GM19467 (cell line): ENCODE measurements at regions not wholly inside any gene's neighbourhood (a gene's known extent, or its start where the extent isn't known, plus 50 kb on each side); places are given as distances from the start of the nearest gene placed in this dataset.
"Not testable (repeated sequence)": the region's sequence is repeated elsewhere in the genome, so short reads cannot be mapped to it uniquely, and the experiment has no call there.

Source experiments
- ATAC-seq: cut with Tn5 transposase; IDR thresholded peaks from one replicate; pipeline ENCODE4 v1.9.1; 2021; ENCODE audit warnings: mild to moderate bottlenecking, moderate library complexity; ENCODE audit not compliant: unreplicated experiment

DNA sequence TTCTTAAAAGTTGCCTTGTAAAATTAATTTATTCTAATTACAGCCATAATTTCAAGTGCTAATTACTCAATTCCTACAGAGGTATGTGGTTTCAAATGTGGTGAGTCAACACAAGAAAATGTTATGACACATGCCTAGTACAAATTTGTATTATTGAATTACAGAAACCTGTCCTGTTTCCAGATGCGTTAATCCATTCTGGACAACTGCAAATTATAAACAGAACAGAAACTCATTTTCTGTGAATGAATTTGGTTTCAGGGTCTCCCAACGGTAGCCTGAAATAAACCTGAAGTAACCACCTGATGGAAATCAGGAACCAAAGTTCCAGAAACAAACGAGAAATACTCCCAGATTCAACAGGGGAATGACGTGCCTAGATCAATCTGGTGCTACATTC is 328.6 kb upstream of the F9 start:
- no peak for ATAC-seq

DNA sequence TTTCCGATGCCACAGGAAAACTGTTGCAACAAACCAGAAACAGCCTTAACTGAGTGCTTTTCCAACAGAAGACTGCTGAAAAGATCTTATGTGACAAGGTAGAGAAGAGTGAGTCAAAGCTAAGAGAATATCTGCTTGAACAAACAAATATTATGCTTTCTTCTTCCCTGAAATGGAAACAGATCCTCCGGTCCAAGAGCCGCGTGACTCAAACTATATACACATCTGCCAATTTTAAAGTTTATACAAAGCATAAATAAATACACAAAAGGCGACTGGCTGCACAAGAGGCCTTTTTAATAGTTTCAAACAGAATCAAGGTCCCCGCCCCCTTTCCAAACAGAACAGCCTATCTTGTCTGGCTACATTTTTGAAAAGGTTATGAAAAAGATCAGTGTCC is 329.7 kb upstream of the F9 start:
- no peak for ATAC-seq

DNA sequence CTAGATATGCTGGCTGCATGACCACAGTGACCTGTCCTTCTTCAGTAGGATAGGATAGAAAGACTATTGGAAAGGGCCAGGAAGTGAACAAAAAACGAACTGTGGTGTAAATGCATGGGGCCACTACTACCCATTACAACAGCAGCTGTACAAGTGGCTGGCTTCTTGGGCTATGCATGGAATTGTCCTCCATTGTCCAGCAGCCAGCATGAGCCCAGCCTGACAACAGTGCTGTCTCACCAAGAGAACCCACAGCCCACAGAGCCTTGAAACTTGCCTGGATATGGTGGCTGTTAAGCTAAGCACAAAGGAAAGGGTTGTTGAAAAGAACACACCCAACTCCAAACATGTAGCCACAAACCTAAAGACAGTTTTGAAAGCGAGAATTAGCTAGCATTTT is 330.2 kb upstream of the F9 start:
- ATAC-seq, result no peak

DNA sequence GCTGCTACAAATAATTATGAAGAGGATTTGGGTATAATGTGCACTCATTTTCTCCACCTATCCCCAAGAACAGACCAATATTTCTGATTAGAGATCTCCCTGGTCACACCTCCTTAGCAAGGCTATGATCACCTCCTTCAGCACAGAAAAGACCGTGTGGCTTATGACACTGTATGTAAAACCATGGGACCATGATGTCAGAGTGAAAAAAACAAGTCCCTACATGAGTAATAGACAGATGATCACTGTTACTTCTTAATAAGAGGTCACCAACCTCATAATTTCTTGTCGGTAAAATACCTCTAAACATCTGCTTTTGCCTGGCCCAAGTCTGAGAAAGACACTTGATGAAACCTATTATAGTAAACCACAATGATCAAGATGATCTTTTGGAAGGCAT is 330.6 kb upstream of the F9 start:
- no peak for ATAC-seq

DNA sequence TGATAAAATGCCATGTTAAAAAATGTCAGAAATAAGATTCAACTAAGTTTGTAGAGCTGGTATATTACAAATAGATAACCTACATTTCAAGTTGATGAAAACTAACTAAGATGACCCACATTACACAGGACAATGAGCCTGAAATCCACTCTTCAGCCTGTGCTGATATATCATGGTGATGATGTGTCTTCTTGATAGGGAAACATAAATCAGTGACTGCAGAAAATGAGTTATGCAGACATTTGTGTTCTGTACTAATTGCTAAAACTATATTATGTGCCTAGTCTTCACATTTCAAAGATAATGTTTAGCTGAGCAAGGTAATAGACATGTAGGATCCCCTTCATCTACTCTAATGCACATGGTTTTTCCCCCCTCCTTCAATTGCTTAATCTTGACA is 331.6 kb upstream of the F9 start:
- no peak for ATAC-seq

DNA sequence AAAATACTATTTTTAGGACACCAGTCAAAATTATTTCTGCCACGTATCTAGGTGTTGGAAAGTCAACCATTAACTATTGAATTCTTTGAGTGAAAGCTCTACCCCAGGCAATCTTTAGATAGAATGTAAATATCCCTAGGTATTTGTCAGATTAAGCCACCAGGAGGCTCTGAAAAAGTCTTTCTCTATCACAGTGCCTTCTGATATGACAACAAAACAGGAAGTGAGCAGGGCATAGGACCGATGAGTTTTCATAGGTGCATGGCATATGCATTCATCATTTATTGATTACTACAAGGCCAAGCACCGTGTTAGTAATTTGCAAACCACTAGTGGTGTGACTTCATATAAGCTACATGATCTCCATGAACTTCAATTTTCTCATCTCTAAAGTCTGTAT is 333.6 kb upstream of the F9 start:
- ATAC-seq, result no peak

DNA sequence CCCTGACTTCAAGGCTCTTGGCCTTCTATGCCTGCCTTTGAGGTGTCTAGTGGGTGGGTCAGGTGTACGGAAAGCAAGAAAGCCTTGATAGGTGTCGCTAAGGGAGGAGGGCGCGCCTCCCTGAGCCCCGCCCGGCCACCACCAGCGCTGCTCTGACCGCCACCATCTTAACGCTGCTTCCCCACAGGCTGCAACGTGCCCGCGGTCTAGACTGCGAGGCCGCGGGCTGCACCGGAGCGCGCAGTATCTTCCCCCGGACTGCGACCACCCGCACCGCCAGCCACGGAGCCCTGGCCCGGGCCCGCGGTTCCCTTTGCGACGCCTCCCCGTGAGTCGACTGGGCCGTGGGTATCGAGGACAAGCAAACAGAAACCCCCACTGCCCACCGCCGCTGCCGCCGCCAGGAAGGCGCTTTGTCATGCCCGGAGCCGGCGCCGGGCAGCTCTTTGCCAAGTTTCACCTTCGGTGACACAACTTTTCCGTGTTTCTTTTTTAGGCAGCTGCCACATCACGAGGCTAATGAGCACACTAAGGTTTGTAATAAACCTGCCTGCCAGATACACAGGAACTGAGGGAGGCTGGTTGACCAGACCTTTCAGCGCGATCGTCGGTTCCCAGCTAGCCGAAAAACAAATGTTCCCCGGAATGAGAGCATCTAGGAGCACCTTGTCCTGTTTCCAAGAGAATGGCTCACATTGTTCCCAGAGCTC is 335.8 kb upstream of the F9 start:
- ATAC-seq, result no peak

DNA sequence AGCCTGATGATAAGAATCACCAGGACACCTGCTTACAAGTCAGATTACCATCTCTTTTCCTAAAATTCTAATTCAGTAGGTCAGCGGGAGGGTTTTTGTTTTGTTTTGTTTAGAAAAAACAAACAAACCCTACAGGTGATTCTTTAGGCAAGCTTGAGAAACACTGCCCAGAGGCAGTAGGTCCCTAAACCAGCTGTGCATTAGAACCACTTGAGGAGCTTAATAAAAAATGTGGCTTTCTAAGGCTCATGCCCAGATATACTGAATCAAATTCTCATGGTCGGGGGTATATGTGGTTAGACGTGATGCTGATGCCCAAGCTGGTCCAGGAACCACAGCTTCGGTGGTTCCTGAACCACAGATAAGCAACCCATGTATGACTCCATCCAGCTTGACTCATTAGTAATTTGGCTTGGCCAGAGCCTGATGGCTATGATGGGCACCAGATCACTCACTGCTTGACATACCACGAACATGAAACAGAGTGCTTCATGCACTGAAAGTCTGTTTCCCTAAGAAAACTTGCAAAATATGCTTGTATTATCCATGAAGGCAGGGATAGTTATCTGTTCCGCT is 338.1 kb upstream of the F9 start:
- no peak for ATAC-seq

DNA sequence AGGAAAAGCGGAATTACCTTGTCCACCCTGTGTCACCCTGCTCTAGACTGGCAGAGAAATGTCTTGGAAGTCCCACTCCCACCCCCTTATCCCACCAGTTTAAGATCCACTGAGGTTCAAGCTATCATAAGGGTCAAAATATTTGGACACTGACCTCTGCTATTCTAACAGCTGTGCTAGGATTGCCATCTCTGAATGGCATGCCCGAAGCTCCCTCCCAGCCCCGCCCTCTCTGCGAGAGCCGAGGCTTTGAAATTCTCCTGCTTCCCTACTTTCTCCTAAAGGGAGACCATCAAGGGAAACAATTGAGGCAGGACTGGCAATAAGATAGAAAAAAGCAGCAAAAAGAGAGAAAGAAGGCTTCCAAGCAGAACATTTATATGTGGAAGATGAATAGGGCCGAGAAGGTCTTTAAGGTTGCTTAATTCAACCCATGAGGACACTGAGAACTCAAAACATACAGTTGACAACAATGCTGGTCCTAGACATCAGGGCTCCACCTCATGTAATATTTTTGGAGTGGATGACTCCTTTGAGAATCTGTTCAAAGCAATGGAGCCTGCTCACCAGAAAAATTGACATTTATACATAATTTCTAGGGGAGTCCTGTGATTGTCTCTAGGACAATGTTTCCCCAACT is 338.7 kb upstream of the F9 start:
- ATAC-seq, result no peak

DNA sequence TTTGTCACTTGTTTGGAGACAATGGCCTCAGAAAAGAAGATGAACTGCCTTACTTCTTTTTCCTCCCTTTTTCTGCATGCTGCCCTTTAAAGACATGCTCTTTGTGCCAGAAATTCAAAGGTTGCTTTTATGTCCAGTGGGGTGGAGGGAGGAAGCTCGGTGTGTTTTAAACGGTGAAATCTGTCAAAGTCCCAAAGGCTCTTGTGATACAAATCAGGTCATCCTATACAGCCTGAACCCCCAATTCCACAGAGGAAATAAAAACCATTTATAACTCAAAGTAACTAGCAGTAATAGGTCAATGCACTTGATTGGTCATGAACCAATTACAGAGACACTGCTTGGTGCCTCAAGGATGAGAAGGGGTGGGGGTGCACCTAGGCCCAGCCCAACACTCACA is 339.3 kb upstream of the F9 start:
- ATAC-seq, result no peak

DNA sequence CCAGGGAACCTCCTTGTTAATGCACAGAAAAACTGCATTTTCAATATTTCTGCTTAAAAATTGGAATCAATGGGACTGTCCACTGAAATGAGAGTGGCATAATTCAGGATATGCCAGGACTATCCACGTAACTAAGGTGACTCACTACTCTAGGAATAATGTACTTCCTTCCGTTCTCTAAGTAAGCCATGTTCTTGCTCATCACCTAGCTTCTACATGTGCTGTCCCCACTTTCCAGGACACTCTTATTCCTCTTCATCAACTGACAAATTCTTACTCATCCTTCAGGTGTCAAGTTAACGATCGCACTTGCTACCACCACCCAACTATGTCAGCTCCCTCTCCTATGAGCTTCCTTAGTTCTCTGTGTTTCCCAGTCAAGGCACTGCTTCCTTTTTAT is 342.8 kb upstream of the F9 start:
- no peak for ATAC-seq

DNA sequence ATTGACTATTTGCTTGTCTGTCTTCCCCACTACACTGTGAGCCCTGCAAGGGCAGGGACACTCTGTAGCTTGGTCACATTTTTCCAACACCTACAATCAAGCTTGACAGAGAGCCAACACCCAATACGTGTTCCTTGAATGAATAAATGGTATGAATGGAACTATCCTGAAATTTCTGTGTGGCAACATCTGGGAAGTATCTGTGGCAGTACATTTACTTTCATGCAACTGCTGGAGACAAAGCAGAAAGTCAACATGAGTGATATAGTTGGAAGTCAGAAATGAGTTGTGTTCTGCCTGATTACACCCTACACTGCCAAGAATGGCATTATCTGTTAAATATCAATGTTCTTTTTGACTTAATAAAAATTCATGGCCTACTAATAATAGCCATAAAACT is 343.5 kb upstream of the F9 start:
- ATAC-seq, result no peak

DNA sequence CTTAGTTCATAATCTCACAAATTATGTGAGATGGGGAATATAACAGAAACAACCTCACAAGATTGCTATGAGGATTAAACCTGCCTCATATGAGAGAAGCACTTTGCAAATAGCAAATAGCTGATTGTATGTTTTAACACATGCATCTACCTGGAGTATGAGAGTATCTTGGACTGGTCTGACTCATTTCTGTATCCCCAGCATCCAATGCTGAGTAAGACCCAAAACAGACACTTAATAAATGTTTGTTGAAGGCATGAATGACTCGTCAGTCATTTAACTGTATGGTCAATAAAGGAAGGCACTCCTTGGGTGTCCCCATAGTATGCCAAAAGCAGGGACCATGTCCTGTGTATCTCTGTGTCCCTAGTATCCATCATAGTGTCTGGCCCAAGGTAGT is 350.9 kb upstream of the F9 start:
- ATAC-seq, result peak; percentile 79

DNA sequence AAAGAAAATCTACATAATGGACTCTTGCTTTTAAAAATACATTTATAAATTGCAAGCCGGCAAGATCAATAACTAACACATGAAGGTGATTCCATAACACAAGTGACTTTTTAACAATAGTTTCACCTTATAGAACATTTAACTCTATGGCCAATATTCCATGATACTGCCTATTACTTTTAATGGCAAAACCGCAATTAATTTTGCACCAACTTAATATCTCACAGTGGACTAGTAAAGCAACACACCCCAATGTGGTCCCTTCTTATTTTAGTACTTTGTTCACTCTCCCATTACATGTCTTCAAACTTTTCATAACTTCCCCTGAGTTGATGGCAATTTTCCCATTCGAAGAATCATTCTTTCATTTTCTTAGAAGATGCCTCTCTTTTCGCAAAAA is 351.6 kb upstream of the F9 start:
- no peak for ATAC-seq

DNA sequence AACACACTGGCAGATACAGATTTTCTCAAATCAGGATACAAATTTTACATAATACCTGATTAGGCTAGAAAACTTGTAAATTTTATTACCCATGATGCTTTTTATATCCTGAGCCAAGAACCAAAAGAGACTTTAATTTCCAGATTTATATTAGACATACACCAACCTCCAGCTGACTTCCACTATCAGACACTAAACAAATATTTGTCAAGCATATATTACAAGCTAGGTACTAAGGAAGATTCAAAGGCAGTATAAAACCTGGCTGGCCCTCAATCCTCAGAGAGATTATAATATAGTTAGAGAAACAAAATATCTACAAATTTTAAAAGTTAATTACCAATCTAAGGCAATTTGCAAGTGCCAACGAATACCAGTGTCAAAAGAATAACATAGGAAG is 357.8 kb upstream of the F9 start:
- ATAC-seq, result no peak

DNA sequence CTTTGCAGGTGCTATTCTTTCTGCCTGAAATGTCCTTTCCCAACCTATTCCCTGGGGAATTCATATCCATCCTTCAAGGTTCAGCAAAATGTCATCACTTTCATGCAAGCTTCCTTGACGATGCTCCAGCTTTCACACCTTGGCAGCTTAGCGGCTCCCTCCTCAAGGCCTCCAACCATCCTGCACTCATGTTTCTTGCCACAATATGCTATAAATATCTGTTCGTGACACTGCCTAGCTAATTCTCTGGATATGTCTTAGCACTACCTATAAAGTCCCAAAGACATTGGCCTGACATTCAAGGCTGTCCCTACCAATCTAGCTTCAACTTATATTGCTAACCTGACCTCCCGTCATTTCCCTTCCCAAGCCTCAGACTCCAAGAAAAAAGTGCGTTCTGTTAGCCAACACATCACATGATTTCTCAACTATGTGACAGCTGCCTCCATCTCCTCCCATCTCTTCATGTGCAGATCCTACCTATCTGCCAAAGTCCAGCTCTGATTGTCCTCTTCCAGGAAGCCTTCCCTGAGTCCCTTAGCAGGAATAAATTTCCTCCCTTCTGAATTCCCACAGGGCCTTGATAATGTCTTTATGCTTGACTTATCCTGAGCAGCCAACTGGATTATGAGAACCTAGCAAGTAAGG is 359.9 kb upstream of the F9 start:
- ATAC-seq, result no peak

DNA sequence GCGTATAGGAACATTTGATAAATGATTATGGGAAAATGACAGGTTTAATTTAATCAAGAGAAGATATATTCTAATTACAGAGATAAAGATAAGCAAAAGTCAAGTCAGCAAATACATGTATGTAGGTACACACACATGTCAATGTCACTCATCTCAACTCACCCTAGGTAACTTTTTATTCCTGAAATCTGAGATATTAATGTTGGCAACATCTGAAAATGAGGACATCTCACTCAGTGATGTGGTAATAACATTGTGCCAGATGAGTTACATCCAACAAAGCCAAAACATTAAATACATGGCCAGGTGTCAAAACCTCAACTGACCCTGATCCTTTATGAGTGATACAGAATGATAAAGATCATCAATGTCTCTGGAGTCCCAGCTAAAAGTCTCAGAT is 363.3 kb upstream of the F9 start:
- no peak for ATAC-seq

DNA sequence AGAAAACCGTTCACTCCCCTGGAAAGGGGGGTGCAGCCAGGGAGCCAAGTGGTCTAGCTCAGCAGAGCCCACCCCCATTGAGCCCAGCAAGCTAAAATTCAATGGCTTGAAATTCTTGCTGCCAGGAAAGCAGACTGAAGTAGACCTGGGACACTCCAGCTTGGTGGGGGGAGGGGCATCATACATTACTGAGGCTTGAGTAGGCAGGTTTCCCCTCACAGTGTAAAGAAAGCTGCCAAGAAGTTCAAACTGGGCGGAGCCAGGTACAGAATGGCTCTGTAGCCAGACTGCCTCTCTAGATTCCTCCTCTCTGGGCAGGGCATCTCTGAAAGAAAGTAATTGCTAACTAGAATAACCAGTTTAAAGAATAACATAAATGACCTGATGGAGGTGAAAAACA is 372.3 kb upstream of the F9 start:
- no peak for ATAC-seq

DNA sequence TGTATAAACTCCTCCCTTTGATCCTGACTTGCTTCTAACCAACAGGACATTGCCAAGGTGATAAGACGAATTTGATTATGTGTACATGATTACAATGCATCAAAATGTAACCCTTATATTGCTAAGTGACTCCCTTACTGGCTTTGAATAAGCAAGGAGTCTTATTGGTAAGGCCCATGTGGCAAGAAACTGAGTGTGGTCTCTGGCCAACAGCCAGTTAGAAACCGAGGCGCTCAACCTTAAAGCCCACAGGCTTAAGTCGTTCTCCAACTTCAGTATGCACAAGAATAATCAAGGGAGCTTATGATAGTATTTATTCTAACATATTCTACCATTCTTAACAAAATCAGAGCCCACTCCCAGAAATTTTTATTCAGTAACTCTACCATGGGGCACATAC is 374.2 kb upstream of the F9 start:
- ATAC-seq, result no peak

DNA sequence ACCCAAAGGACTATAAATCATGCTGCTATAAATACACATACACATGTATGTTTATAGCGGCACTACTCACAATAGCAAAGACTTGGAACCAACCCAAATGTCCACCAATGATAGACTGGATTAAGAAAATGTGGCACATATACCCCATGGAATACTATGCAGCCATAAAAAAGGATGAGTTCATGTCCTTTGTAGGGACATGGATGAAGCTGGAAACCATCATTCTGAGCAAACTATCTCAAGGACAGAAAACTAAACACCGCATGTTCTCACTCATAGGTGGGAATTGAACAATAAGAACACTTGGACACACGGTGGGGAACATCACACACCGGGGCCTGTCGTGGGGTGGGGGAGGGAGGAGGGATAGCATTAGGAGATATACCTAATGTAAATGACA is 383.9 kb upstream of the F9 start:
- not testable (repeated sequence) for ATAC-seq

DNA sequence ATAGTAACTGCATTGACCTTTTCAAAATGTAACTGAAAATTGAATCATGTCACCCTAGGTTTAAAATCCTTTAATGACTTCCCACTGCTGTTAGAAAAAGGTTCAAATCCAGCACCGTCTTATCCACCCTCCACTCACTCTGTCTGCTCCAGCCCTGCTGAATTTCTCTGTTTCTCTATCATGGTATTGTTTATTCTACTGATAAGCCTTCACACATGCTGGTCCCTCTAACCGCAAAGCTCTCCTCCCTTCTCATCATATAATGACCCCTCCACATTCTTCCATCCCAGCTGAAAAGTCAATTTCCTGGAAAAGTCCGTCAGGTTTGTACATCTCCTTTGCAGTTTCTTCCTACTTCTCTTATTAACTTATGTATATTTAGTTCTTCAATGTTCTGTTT is 389.2 kb upstream of the F9 start:
- no peak for ATAC-seq

DNA sequence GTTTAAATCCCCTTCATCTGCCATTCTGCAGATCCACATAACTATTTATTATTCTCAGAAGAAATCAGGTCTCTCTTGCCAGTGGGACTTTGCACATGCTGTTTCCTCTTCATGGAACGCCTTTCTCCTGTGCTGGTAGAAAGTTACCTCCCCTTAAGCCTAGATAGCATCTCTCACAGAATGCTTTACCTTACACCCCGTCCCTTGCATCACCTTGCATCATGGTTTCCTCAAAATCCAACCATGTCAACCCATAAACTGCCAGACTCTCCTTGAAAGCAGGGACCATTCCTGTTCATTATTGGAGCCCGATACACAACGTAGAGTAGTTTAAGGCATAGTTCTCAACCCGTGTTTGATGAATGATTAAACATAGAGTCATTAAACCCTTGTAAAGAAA is 396.2 kb upstream of the F9 start:
- no peak for ATAC-seq
